ENCODE measurements at regions not wholly inside any gene's neighbourhood (a gene's known extent, or its start where the extent isn't known, plus 50 kb on each side); places are given as distances from the start of the nearest gene placed in this dataset.
"Not testable (repeated sequence)": the region's sequence is repeated elsewhere in the genome, so short reads cannot be mapped to it uniquely, and the experiment has no call there.

DNA sequence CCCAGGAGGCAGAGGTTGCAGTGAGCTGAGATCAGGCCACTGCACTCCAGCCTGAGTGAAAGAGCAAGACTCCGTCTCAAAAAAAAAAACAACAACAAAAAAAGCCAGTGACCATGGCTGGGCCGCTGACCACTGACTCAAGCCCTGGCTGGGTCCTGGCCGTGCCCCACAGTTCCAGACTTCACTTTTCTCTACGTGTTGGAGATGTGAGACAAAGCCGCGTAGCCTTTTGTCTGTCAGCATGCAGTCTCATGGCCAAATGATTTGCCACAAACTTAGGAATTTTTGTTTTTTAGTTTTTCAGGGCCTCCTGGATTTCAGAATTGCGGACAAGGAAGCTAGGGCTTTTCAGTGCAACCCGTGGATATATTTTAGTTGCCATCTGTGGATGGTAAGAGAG lies 89.3 kb upstream of the CIBAR2 start:
- Histone ChIP-seq H3K27ac (peak overlapping the region; percentile 71), H3K36me3 (no peaks in the 10 kb centered on the region), H3K9me3 (no peaks in the 10 kb centered on the region), H3K4me3 (no peak overlapping the region), H3K27me3 (ENCODE audit: low read depth) (no peaks in the 10 kb centered on the region), H3K4me1 (peaks cover 27% of the 10 kb centered on the region)
- no peak for ATAC-seq
- DNase-seq: no peak
- TF ChIP-seq, protein P1, sequence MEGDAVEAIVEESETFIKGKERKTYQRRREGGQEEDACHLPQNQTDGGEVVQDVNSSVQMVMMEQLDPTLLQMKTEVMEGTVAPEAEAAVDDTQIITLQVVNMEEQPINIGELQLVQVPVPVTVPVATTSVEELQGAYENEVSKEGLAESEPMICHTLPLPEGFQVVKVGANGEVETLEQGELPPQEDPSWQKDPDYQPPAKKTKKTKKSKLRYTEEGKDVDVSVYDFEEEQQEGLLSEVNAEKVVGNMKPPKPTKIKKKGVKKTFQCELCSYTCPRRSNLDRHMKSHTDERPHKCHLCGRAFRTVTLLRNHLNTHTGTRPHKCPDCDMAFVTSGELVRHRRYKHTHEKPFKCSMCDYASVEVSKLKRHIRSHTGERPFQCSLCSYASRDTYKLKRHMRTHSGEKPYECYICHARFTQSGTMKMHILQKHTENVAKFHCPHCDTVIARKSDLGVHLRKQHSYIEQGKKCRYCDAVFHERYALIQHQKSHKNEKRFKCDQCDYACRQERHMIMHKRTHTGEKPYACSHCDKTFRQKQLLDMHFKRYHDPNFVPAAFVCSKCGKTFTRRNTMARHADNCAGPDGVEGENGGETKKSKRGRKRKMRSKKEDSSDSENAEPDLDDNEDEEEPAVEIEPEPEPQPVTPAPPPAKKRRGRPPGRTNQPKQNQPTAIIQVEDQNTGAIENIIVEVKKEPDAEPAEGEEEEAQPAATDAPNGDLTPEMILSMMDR (IDR thresholded peaks at IDR 0.05): no peak
- intact Hi-C loops (cut with DNase I): no loop called here

DNA sequence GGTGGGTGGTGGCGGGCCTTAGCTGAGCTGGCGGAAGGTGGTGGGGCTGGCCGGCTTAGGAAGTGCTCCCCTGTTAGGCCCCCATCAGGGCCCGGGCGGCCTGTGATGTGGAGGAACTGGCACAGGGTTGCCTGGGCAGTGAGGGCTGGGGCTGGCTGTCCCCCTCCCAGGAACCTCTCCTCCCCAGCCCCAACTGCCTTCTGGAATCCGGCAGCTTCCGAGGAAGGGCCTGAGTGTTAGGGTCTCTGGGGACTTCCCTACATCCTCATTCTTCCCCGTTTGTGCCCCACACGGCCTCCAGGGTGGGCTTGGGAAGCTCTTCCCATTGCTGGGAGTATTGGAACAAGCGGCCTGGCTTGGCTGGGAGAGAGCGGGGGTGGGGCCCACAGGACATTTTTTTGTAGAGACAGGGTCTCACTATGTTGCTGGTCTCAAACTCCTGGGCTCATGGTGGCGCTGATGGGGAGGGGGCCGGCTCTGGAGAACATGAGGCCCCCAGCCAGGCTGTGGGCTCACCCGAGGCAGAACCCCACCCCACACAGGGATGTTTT lies 89.9 kb upstream of the CIBAR2 start:
- no peak for DNase-seq
- TF ChIP-seq, protein P1 (IDR thresholded peaks at IDR 0.05): no peak
- Histone ChIP-seq H3K27me3 (ENCODE audit: low read depth) (peaks cover 2% of the 10 kb centered on the region), H3K4me3 (no peak overlapping the region), H3K4me1 (peaks cover 27% of the 10 kb centered on the region), H3K9me3 (no peaks in the 10 kb centered on the region), H3K27ac (peak overlapping the region; percentile 71), H3K36me3 (no peaks in the 10 kb centered on the region)
- intact Hi-C loops (cut with DNase I): no loop called here
- no peak for ATAC-seq

DNA sequence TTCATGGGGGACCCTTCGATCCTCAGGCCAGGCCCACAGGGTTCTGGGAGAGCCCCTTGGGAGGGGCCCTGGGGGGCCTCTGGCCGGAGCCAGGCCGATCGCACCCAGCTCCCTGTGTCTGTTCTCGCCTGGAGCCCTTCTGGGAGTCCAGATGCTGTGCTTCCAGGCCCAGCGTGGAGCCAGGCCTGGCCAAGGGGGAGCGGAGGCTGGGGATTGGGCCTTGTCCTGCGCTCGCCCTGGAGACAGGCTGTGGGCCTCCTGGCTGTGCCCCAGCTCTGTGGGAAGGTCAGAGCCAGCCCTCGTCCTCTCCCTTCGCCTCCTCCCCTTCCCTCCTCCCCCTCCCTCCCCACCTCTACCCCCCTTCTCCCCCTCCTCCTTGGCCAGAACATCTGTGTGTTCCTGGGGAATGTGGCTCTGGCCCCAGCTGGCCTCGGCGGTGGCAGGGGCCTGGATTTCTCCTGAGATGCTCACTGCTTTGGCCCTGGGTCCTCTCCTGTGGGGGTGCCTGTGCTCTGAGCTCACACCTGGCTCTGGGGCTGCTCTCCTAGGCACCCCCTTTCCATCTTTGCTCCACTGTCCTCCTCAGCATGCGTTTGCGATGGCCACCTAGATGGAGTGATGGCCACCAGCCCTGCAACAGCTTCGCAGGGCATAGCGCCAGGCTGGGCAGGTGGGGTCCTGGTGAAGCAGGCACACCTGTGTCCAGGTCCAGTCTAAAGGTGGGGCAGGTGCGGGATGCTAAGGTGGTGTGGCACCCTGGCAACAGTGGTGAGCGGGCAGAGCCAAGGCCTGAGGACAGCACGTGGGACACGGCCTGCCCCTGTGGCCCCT lies 90.6 kb upstream of the CIBAR2 start:
- ATAC-seq: peak; percentile 52 to 77
- DNase-seq: peak; percentile 60
- peaks cover 31% of the 10 kb centered on the region for H3K4me1 ChIP-seq
- peaks cover 5% of the 10 kb centered on the region for H3K27me3 ChIP-seq (ENCODE audit: low read depth)
- intact Hi-C loops (cut with DNase I): no loop called here
- no peaks in the 10 kb centered on the region for H3K9me3 ChIP-seq
- TF ChIP-seq, protein P1 (IDR thresholded peaks at IDR 0.05): no peak
- peak overlapping the region; percentile 71 for H3K27ac ChIP-seq
- no peak overlapping the region for H3K4me3 ChIP-seq
- H3K36me3 ChIP-seq: no peaks in the 10 kb centered on the region

DNA sequence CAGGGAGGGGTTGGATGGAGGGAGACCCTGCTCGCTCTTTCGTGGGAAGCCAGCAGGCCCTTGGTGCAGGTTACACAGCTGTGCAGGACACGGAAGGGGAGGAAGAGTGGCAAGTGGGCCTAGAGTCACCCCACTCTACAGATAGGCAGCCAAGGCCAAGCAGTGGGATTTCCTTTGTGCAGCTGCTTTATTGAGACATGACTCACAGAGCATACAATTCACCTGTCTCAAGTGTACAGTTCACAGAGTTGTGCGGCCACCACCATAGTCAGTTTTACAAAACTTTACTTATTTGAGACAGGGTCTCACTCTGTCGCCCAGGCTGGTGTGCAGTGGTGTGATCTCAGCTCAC lies 91.2 kb upstream of the CIBAR2 start:
- no peaks in the 10 kb centered on the region for H3K36me3 ChIP-seq
- no peak for ATAC-seq
- no peaks in the 10 kb centered on the region for H3K9me3 ChIP-seq
- DNase-seq: no peak
- H3K27ac ChIP-seq: no peak overlapping the region
- intact Hi-C loops (cut with DNase I): no loop called here
- no peak overlapping the region for H3K4me3 ChIP-seq
- TF ChIP-seq, protein P1 (IDR thresholded peaks at IDR 0.05): no peak
- H3K27me3 ChIP-seq (ENCODE audit: low read depth): peaks cover 5% of the 10 kb centered on the region
- H3K4me1 ChIP-seq: peaks cover 31% of the 10 kb centered on the region

DNA sequence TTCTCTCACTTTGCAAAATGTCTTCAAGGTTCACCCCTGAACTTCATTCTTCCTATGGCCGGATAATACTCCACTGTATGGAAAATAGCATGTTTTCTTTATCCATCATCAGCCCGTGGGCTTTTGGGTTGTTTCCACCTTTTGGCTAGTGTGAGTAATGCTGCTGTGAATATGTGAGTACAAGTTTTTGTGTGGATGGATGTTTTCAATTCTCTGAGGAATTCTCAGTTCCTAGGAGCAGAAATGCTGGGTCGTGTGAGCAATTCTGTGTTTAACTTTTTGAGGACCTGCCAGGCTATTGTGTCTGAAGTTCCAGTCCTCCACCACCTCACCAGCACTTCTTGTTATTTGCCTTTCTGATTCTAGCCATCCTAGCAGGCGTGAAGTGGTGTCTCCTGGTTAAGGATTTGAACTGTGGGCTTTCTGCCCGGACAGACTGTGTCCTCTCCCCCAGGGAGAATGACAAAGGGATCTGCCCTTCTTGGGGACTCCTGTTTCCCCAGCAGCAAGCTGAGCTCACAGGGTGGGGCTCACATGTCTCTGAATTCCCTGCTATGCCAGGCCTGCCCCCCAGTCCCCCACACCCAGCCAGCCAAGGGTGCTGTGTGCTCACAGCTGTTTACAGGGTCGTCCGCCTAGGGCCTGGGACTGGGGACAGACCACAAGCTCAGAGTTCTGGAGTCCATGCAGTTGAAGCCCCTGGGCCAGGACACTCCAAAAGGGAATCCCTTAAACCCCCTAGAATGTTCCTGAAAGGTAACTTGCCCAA lies 92.2 kb upstream of the CIBAR2 start:
- Histone ChIP-seq H3K27me3 (ENCODE audit: low read depth) (peaks cover 5% of the 10 kb centered on the region), H3K4me1 (peaks cover 31% of the 10 kb centered on the region), H3K27ac (no peak overlapping the region), H3K36me3 (no peaks in the 10 kb centered on the region), H3K9me3 (no peaks in the 10 kb centered on the region), H3K4me3 (no peak overlapping the region)
- no peak for ATAC-seq
- TF ChIP-seq, protein P1 (IDR thresholded peaks at IDR 0.05): no peak
- DNase-seq: no peak
- intact Hi-C loops (cut with DNase I): no loop called here

DNA sequence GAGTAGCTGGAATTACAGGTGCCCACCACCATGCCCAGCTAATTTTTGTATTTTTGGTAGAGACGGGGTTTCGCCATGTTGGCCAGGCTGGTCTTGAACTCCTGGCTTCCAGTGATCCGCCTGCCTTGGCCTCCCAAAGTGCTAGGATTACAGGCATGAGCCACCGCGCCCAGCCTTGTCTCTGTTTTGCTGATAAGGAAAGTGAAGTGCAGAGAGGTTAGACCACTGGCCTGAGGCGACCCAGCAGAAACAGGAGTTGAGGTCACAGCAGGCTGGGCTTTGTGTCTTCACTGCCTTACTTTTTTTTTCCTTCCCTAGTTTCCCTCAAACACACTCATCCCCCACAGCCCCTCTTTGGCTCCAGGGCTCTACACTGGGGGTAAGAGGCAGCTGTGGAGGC lies 93.0 kb upstream of the CIBAR2 start:
- DNase-seq; intact Hi-C loops (cut with DNase I); H3K27ac ChIP-seq; H3K27me3 ChIP-seq (ENCODE audit: low read depth); H3K4me3 ChIP-seq; ATAC-seq; H3K9me3 ChIP-seq; H3K36me3 ChIP-seq: not testable (repeated sequence)
- peaks cover 31% of the 10 kb centered on the region for H3K4me1 ChIP-seq

Data from lower lobe of right lung (tissue), 2 donors.